ENCODE measurements at regions not wholly inside any gene's neighbourhood (a gene's known extent, or its start where the extent isn't known, plus 50 kb on each side); places are given as distances from the start of the nearest gene placed in this dataset.

DNA sequence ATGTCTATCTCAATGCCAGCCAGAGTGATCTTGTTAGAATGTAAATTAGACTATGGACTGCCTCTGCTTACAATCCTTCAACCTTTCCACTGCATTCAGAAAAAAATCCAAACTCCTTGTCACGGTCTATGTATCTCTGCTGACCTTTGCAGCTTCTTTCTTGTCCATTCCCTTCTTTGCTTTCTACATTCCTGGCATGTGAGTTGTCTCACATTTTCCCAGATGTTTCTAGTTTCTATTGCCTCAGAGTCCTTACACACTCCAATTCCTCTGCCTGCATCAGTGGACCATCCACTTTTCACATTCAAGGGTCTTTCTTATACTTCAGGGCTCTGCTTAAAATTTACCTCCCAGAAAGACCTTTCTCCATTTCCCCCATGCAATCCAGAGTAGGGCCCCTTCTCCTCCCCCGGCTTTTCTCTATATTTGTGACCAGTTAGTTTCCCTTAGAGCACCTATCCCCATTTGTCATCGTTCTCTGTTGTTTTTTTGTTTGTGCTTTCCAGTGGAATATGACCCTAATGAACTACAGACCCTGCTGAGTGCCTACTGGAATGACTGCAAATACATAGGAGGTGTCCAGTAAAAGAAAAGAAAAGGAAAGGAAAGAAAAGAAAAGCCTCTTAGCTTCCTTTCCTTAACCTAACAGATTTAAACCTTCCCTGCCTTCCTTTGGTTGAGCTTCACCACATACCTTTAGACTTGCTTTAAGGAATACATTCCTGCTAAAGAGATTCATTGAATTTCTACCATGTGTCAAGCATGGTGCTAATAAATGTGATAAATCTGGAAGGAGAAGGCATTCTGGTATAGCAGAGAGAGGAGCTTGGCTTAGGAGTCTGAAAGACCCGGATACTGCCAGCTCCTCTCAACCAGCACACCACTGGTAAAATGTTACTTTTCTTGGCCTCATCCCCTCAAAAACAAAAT is 102.0 kb downstream of the DIRAS3 start (continued):
- TF ChIP-seq, protein P1, sequence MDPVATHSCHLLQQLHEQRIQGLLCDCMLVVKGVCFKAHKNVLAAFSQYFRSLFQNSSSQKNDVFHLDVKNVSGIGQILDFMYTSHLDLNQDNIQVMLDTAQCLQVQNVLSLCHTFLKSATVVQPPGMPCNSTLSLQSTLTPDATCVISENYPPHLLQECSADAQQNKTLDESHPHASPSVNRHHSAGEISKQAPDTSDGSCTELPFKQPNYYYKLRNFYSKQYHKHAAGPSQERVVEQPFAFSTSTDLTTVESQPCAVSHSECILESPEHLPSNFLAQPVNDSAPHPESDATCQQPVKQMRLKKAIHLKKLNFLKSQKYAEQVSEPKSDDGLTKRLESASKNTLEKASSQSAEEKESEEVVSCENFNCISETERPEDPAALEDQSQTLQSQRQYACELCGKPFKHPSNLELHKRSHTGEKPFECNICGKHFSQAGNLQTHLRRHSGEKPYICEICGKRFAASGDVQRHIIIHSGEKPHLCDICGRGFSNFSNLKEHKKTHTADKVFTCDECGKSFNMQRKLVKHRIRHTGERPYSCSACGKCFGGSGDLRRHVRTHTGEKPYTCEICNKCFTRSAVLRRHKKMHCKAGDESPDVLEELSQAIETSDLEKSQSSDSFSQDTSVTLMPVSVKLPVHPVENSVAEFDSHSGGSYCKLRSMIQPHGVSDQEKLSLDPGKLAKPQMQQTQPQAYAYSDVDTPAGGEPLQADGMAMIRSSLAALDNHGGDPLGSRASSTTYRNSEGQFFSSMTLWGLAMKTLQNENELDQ (CRISPR knock-in tag; IDR thresholded peaks at IDR 0.05; ENCODE audit: borderline replicate concordance), result no peak

DNA sequence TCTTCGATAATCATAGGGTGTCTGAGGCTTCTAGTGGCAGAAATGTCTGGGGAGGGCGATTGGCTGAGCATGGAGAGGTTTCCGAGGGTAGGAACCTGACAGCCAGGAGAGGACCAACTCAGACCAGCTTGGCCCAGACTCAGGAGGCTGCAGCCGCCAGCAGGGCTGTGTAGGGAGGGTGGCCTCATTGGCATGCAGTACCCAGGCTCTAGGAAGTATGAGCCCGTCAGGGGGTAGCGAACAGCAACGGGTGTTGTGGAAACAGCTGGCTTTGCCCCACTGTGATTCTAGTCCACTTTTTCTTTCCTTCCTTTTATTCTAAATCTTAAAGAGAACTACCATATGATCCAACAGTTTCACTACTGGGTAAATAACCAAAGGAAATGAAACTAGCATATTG is 103.3 kb downstream of the DIRAS3 start:
- Histone ChIP-seq H3K9ac (ENCODE audit: insufficient read depth, low read depth, low read length) (no peak overlapping the region), H3K4me2 (ENCODE audit: low read depth, low read length) (no peak overlapping the region), H2AFZ (ENCODE audit: low read length) (no peak overlapping the region), H3K9me3 (ENCODE audit: low read length) (no peaks in the 10 kb centered on the region), H3K36me3 (replicated peaks in 1 of 2; ENCODE audit: control insufficient read depth in 1 of 2, insufficient read depth in 2 of 2, low read length in 2 of 2) (no peaks in the 10 kb centered on the region), H3K4me1 (ENCODE audit: insufficient read depth, low read length) (no peaks in the 10 kb centered on the region), H3K27me3 (ENCODE audit: control insufficient read depth in 1 of 2, insufficient read depth in 2 of 2, low read length in 2 of 2) (no peaks in the 10 kb centered on the region), H3K27ac (ENCODE audit: extremely low read length, insufficient read depth, low read length) (no peak overlapping the region), H3K79me2 (ENCODE audit: insufficient read depth, low read length) (no peaks in the 10 kb centered on the region), H3K4me3 (replicated peaks in 1 of 3; ENCODE audit: insufficient read depth in 1 of 3, low read depth in 2 of 3, low read length in 3 of 3) (no peak overlapping the region), H4K20me1 (ENCODE audit: insufficient read depth, low read length) (no peaks in the 10 kb centered on the region)
- ChIA-PET POLR2A (no interaction called here), CTCF (ENCODE audit: low intra/inter-chr PET ratio, low total read pairs) (no interaction called here)
- 5% methylated on average over 4 of the region's 7 CpGs for WGBS (ENCODE audit: low lambda C conversion rate)
- no peak for DNase-seq (ENCODE audit: low spot score)
- BruUV-seq (replicated peaks), result no TSS peak
- no peak for FAIRE-seq
- intact Hi-C loops (cut with micrococcal nuclease; ENCODE audit: unreplicated experiment) (no loop called here), in situ Hi-C loops (cut with HindIII; ENCODE audit: extremely low pct_ligation_motif_present, low pct_unique_long_range_greater_than_20kb) (no loop called here)
- no peak for TF ChIP-seq RBAK (CRISPR knock-in tag; IDR thresholded peaks at IDR 0.05)
- TF ChIP-seq, protein P2, sequence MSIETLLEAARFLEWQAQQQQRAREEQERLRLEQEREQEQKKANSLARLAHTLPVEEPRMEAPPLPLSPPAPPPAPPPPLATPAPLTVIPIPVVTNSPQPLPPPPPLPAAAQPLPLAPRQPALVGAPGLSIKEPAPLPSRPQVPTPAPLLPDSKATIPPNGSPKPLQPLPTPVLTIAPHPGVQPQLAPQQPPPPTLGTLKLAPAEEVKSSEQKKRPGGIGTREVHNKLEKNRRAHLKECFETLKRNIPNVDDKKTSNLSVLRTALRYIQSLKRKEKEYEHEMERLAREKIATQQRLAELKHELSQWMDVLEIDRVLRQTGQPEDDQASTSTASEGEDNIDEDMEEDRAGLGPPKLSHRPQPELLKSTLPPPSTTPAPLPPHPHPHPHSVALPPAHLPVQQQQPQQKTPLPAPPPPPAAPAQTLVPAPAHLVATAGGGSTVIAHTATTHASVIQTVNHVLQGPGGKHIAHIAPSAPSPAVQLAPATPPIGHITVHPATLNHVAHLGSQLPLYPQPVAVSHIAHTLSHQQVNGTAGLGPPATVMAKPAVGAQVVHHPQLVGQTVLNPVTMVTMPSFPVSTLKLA (IDR thresholded peaks at IDR 0.05), result no peak
- no peak for TF ChIP-seq CBX2 (IDR thresholded peaks at IDR 0.05; ENCODE audit: low read depth, low read length)
- no peak for TF ChIP-seq CBX2 (CRISPR knock-in tag; IDR thresholded peaks at IDR 0.05; ENCODE audit: low read depth)
- TF ChIP-seq, protein P3, sequence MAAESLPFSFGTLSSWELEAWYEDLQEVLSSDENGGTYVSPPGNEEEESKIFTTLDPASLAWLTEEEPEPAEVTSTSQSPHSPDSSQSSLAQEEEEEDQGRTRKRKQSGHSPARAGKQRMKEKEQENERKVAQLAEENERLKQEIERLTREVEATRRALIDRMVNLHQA (CRISPR knock-in tag; IDR thresholded peaks at IDR 0.05), result no peak
- no peak for ATAC-seq
